ENCODE measurements at regions not wholly inside any gene's neighbourhood (a gene's known extent, or its start where the extent isn't known, plus 50 kb on each side); places are given as distances from the start of the nearest gene placed in this dataset.

DNA sequence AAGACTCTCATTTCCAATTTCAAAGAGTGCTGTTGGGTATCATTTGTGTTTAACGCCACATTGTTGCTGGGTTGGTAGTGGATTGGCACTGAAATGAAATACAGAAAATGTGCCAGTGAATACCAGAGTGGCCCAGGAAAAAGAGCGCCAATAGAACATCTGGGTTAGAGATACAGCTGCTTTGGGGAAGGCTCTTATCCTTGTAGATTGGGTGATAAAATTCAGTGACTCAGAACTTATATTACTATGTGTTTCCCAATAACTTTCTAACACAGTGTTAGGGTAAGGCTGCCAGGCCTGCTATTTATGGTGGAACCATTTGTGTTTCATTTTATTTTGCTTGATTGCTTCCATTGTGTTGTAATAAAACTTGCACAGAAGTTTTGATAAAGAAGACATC lies 168.2 kb upstream of the SSTR1 start:
- Histone ChIP-seq H4K20me1 (ENCODE audit: insufficient read depth, low read length, poor library complexity, severe bottlenecking) (no peaks in the 10 kb centered on the region), H3K36me3 (ENCODE audit: insufficient read depth, low read length) (no peaks in the 10 kb centered on the region), H3K27me3 (ENCODE audit: insufficient read depth, low read length, poor library complexity, severe bottlenecking) (no peaks in the 10 kb centered on the region), H3K4me1 (ENCODE audit: insufficient read depth, low read length, poor library complexity, severe bottlenecking) (peaks cover 17% of the 10 kb centered on the region), H3K4me2 (ENCODE audit: low read depth, low read length, poor library complexity, severe bottlenecking) (no peak overlapping the region), H3F3A (ENCODE audit: low read depth) (no peaks in the 10 kb centered on the region), H3K9me2 (replicated peaks; ENCODE audit: low read depth, low read length) (no peaks in the 10 kb centered on the region), H2AFZ (ENCODE audit: low read length) (peak overlapping the region; percentile 18; the same call in 1 of the 2 replicates), H3K9me3 (ENCODE audit: insufficient read depth, low read depth, low read length) (no peaks in the 10 kb centered on the region), H3K9ac (ENCODE audit: low read depth, low read length, poor library complexity, severe bottlenecking) (no peak overlapping the region), H3K4me3 (ENCODE audit: low read length, poor library complexity, severe bottlenecking) (no peak overlapping the region), H3K79me2 (ENCODE audit: insufficient read depth, low read length) (no peaks in the 10 kb centered on the region)
- TF ChIP-seq EZH2phosphoT487 (IDR thresholded peaks at IDR 0.05; ENCODE audit: borderline replicate concordance), result no peak
- TF ChIP-seq, protein P1, sequence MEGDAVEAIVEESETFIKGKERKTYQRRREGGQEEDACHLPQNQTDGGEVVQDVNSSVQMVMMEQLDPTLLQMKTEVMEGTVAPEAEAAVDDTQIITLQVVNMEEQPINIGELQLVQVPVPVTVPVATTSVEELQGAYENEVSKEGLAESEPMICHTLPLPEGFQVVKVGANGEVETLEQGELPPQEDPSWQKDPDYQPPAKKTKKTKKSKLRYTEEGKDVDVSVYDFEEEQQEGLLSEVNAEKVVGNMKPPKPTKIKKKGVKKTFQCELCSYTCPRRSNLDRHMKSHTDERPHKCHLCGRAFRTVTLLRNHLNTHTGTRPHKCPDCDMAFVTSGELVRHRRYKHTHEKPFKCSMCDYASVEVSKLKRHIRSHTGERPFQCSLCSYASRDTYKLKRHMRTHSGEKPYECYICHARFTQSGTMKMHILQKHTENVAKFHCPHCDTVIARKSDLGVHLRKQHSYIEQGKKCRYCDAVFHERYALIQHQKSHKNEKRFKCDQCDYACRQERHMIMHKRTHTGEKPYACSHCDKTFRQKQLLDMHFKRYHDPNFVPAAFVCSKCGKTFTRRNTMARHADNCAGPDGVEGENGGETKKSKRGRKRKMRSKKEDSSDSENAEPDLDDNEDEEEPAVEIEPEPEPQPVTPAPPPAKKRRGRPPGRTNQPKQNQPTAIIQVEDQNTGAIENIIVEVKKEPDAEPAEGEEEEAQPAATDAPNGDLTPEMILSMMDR (conservative IDR thresholded peaks at IDR 0.05; ENCODE audit: low read length), result no peak

DNA sequence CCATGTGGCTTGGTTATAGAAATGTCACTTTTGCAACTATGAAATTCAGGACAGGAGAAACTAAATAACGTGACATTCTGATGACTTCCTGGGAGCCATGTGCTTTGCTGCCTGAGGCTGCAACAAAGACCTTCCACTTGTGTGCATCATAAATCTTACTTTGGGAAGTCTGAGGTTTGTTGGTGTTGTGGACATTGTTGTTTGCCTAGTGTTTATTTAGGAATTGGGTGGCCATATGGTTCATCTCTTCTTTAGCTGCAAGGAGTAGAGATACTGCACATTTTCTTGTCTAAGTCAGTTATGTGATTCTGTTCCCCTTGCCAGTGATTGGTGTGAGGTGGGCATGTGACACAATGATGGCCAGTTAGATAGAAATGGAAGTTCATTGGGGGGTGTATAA lies 167.3 kb upstream of the SSTR1 start:
- Histone ChIP-seq H3K4me3 (ENCODE audit: low read length, poor library complexity, severe bottlenecking) (no peak overlapping the region), H3K9me2 (replicated peaks; ENCODE audit: low read depth, low read length) (no peaks in the 10 kb centered on the region), H3K9ac (ENCODE audit: low read depth, low read length, poor library complexity, severe bottlenecking) (no peak overlapping the region), H3K4me2 (ENCODE audit: low read depth, low read length, poor library complexity, severe bottlenecking) (no peak overlapping the region), H4K20me1 (ENCODE audit: insufficient read depth, low read length, poor library complexity, severe bottlenecking) (no peaks in the 10 kb centered on the region), H3K9me3 (ENCODE audit: insufficient read depth, low read depth, low read length) (no peaks in the 10 kb centered on the region), H3K27me3 (ENCODE audit: insufficient read depth, low read length, poor library complexity, severe bottlenecking) (no peaks in the 10 kb centered on the region), H3F3A (ENCODE audit: low read depth) (no peaks in the 10 kb centered on the region), H3K79me2 (ENCODE audit: insufficient read depth, low read length) (no peaks in the 10 kb centered on the region), H2AFZ (ENCODE audit: low read length) (peak overlapping the region; percentile 85), H3K4me1 (ENCODE audit: insufficient read depth, low read length, poor library complexity, severe bottlenecking) (peaks cover 11% of the 10 kb centered on the region), H3K36me3 (ENCODE audit: insufficient read depth, low read length) (no peaks in the 10 kb centered on the region)
- TF ChIP-seq EZH2phosphoT487 (IDR thresholded peaks at IDR 0.05; ENCODE audit: borderline replicate concordance), result no peak

DNA sequence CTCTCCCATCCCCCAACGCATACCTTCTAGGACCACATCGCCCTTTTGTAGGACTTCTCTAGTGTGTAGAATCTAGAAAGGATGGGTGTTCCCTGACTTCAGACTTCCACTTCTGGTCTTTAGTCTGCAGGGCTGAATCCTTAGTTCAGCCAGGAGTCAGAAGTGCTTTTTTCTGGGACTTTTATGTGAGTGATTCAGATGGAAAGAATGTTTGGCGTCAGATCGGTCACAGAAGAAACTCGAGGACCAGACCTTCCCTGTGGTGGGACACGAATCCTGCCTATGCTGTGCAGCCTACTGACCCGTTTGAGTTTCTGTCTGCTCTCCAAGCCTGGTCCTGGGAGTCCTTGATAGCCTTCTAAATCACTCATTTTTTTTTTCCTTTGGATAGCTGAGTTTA lies 165.4 kb upstream of the SSTR1 start:
- Histone ChIP-seq H3K9ac (ENCODE audit: low read depth, low read length, poor library complexity, severe bottlenecking) (no peak overlapping the region), H3K9me3 (ENCODE audit: insufficient read depth, low read depth, low read length) (no peaks in the 10 kb centered on the region), H4K20me1 (ENCODE audit: insufficient read depth, low read length, poor library complexity, severe bottlenecking) (no peaks in the 10 kb centered on the region), H3K4me3 (ENCODE audit: low read length, poor library complexity, severe bottlenecking) (no peak overlapping the region), H3K4me1 (ENCODE audit: insufficient read depth, low read length, poor library complexity, severe bottlenecking) (peaks cover 11% of the 10 kb centered on the region), H3K4me2 (ENCODE audit: low read depth, low read length, poor library complexity, severe bottlenecking) (no peak overlapping the region), H2AFZ (ENCODE audit: low read length) (no peak overlapping the region), H3K27me3 (ENCODE audit: insufficient read depth, low read length, poor library complexity, severe bottlenecking) (no peaks in the 10 kb centered on the region), H3F3A (ENCODE audit: low read depth) (no peaks in the 10 kb centered on the region), H3K9me2 (replicated peaks; ENCODE audit: low read depth, low read length) (no peaks in the 10 kb centered on the region), H3K36me3 (ENCODE audit: insufficient read depth, low read length) (no peaks in the 10 kb centered on the region), H3K79me2 (ENCODE audit: insufficient read depth, low read length) (no peaks in the 10 kb centered on the region)
- no peak for TF ChIP-seq EZH2phosphoT487 (IDR thresholded peaks at IDR 0.05; ENCODE audit: borderline replicate concordance)
- TF ChIP-seq, protein P1 (conservative IDR thresholded peaks at IDR 0.05; ENCODE audit: low read length), result no peak

DNA sequence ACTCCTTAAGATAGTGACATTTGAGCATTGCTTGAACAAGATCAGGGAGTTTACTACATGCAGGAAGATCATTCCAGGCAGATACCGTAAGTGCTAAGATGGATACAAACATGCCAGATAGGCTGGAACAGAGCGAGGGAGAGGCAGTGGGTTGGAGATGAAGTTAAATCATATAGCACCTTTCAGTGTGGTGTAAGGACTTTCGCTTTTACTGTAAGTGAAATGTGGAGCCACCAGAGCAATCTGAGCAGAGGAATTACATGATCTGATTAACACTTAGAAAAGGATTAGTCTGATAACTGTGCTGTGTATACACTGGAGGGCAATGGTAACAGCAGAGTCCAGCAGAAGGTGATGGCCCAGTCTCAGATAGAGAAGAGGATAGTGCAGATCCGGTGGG lies 163.0 kb upstream of the SSTR1 start:
- H3F3A ChIP-seq (ENCODE audit: low read depth), result no peaks in the 10 kb centered on the region
- no peak for TF ChIP-seq EZH2phosphoT487 (IDR thresholded peaks at IDR 0.05; ENCODE audit: borderline replicate concordance)
- H3K79me2 ChIP-seq (ENCODE audit: insufficient read depth, low read length), result no peaks in the 10 kb centered on the region
- no peaks in the 10 kb centered on the region for H3K9me3 ChIP-seq (ENCODE audit: insufficient read depth, low read depth, low read length)
- peak overlapping the region; percentile 72 for H2AFZ ChIP-seq (ENCODE audit: low read length)
- H3K36me3 ChIP-seq (ENCODE audit: insufficient read depth, low read length), result no peaks in the 10 kb centered on the region
- no peak overlapping the region for H3K9ac ChIP-seq (ENCODE audit: low read depth, low read length, poor library complexity, severe bottlenecking)
- peaks cover 11% of the 10 kb centered on the region for H3K4me1 ChIP-seq (ENCODE audit: insufficient read depth, low read length, poor library complexity, severe bottlenecking)
- H3K27me3 ChIP-seq (ENCODE audit: insufficient read depth, low read length, poor library complexity, severe bottlenecking), result no peaks in the 10 kb centered on the region
- H4K20me1 ChIP-seq (ENCODE audit: insufficient read depth, low read length, poor library complexity, severe bottlenecking), result no peaks in the 10 kb centered on the region
- no peak overlapping the region for H3K4me2 ChIP-seq (ENCODE audit: low read depth, low read length, poor library complexity, severe bottlenecking)
- no peaks in the 10 kb centered on the region for H3K9me2 ChIP-seq (replicated peaks; ENCODE audit: low read depth, low read length)
- H3K4me3 ChIP-seq (ENCODE audit: low read length, poor library complexity, severe bottlenecking), result no peak overlapping the region

Measured in Loucy (cell line).